ENCODE measurements at regions not wholly inside any gene's neighbourhood (a gene's known extent, or its start where the extent isn't known, plus 50 kb on each side); places are given as distances from the start of the nearest gene placed in this dataset.

DNA sequence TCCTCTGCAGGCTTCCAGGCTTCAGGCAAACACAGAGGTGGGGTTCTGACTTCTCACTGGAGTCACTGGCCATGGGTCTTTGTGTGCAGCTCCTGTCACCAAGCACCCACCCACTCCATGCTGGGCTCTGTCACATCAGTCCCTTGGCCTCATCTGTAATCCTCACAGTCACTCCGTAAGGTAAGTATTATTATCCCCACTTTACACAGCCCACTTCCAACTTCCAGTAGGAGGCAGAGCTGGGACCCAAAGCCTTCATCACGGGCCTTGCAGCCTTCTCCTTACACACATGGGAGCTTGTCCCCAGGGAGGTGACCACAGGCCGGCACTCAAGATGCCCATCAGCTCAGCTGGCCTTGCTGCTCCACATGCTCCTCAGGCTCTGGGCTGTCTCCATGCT is 266.7 kb upstream of the B3GAT1 start:
- TF ChIP-seq, protein P1, sequence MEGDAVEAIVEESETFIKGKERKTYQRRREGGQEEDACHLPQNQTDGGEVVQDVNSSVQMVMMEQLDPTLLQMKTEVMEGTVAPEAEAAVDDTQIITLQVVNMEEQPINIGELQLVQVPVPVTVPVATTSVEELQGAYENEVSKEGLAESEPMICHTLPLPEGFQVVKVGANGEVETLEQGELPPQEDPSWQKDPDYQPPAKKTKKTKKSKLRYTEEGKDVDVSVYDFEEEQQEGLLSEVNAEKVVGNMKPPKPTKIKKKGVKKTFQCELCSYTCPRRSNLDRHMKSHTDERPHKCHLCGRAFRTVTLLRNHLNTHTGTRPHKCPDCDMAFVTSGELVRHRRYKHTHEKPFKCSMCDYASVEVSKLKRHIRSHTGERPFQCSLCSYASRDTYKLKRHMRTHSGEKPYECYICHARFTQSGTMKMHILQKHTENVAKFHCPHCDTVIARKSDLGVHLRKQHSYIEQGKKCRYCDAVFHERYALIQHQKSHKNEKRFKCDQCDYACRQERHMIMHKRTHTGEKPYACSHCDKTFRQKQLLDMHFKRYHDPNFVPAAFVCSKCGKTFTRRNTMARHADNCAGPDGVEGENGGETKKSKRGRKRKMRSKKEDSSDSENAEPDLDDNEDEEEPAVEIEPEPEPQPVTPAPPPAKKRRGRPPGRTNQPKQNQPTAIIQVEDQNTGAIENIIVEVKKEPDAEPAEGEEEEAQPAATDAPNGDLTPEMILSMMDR (IDR thresholded peaks at IDR 0.05) = no peak
- TF ChIP-seq POLR2A (IDR thresholded peaks at IDR 0.05) = no peak

All from prostate gland (tissue), 2 donors.